Ishikawa (cell line): ENCODE measurements at regions not wholly inside any gene's neighbourhood (a gene's known extent, or its start where the extent isn't known, plus 50 kb on each side); places are given as distances from the start of the nearest gene placed in this dataset.

Experiments used
- EGR1 ChIP-seq: IDR thresholded peaks from 2 replicates; pipeline ENCODE4 v1.6.1; 2012
- EP300 ChIP-seq: IDR thresholded peaks from 2 replicates; pipeline ENCODE4 v1.6.1; 2012; ENCODE audit warnings: borderline replicate concordance
- NFIC ChIP-seq: IDR thresholded peaks from 2 replicates; pipeline ENCODE4 v1.6.1; 2012
- RAD21 ChIP-seq: IDR thresholded peaks from 2 replicates; pipeline ENCODE4 v1.6.1; 2012; ENCODE audit warnings: low read depth
- TAF1 ChIP-seq: IDR thresholded peaks from 2 replicates; pipeline ENCODE4 v1.6.1; 2012; ENCODE audit warnings: low read depth, mild to moderate bottlenecking
- TCF12 ChIP-seq: IDR thresholded peaks from 2 replicates; pipeline ENCODE4 v1.6.1; 2012; ENCODE audit warnings: low read depth
- YY1 ChIP-seq: IDR thresholded peaks from 2 replicates; pipeline ENCODE4 v1.6.1; 2012; ENCODE audit warnings: low read depth
- ZBTB7A ChIP-seq: IDR thresholded peaks from 2 replicates; pipeline ENCODE4 v1.6.1; 2012; ENCODE audit warnings: low read depth
- TF ChIP-seq, protein P1 (sequence below): IDR thresholded peaks from 2 replicates; pipeline ENCODE4 v1.6.1; 2012; ENCODE audit warnings: low read depth, mild to moderate bottlenecking
- TF ChIP-seq, protein P2 (sequence below): IDR thresholded peaks from 2 replicates; pipeline ENCODE4 v1.6.1; 2012

DNA sequence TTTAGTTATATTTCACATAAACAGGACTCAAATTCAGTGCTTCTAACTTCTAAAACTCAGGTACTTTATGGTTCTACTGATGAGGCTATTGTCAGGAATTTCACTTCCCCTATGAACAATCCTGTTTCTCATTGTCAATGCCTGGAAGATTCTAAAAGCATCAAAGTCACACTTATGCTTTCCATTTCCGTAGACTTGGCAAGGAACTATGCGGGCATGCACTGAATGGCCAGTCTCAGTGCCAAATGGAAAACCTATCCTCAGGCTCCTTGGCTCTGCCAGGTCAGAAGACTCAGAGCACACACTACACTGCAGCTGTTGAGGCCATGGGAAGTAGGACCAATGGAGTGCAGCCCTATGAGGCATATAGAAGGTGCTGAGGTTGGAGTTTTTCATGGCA lies 97.0 kb upstream of the PTPN13 start:
- TF ChIP-seq TAF1 (no peak), RAD21 (no peak), EP300 (no peak), EGR1 (no peak), TCF12 (no peak), NFIC (no peak), ZBTB7A (no peak), YY1 (no peak)
- TF ChIP-seq, protein P1, sequence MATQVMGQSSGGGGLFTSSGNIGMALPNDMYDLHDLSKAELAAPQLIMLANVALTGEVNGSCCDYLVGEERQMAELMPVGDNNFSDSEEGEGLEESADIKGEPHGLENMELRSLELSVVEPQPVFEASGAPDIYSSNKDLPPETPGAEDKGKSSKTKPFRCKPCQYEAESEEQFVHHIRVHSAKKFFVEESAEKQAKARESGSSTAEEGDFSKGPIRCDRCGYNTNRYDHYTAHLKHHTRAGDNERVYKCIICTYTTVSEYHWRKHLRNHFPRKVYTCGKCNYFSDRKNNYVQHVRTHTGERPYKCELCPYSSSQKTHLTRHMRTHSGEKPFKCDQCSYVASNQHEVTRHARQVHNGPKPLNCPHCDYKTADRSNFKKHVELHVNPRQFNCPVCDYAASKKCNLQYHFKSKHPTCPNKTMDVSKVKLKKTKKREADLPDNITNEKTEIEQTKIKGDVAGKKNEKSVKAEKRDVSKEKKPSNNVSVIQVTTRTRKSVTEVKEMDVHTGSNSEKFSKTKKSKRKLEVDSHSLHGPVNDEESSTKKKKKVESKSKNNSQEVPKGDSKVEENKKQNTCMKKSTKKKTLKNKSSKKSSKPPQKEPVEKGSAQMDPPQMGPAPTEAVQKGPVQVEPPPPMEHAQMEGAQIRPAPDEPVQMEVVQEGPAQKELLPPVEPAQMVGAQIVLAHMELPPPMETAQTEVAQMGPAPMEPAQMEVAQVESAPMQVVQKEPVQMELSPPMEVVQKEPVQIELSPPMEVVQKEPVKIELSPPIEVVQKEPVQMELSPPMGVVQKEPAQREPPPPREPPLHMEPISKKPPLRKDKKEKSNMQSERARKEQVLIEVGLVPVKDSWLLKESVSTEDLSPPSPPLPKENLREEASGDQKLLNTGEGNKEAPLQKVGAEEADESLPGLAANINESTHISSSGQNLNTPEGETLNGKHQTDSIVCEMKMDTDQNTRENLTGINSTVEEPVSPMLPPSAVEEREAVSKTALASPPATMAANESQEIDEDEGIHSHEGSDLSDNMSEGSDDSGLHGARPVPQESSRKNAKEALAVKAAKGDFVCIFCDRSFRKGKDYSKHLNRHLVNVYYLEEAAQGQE: no peak
- TF ChIP-seq, protein P2, sequence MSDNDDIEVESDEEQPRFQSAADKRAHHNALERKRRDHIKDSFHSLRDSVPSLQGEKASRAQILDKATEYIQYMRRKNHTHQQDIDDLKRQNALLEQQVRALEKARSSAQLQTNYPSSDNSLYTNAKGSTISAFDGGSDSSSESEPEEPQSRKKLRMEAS: no peak
